ENCODE measurements at regions not wholly inside any gene's neighbourhood (a gene's known extent, or its start where the extent isn't known, plus 50 kb on each side); places are given as distances from the start of the nearest gene placed in this dataset.
"Not testable (repeated sequence)": the region's sequence is repeated elsewhere in the genome, so short reads cannot be mapped to it uniquely, and the experiment has no call there.

DNA sequence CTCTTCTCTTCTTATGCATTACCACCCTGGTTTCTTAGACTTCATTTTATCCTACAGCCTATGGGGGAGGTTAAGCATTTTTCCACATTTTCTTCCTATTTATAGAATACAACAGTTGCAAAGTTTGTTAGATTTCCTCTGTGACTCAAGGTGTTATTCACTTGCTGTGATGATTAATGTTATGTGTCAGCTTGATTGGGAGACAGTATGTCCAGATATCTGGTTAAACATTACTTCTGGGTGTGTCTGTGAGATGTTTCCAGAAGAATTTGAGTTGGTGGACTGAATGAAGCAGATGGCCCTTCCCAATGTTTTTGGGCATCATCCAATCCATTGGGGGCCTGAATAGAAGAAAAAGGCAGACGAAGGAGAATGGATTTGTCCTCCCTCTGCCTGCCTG lies 131.3 kb downstream of the C6orf118 start:
- H3K27ac ChIP-seq = peak overlapping the region; percentile 86
- peak; percentile 50 for DNase-seq (ENCODE audit: low read depth, low spot score)

DNA sequence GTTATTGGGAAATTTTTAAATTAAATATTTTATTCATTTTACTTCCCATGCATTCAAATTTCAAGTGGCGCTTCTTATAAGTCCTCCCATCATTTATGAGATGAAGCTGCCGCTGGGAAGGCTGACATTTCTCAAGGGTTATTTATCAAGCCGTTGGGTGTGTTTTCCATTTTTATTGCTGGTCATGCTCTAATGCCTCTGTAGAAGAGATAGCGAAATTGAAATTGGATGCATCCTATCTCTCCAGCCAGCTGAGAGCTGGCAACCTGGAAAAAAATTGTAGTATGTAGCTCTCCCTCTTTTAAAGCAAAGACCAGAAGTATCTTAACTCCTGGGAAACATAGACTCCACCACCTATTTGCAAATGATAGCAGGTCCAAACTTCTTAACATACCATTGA lies 135.9 kb downstream of the C6orf118 start:
- no peak overlapping the region for H3K27ac ChIP-seq
- no peak for DNase-seq (ENCODE audit: low read depth, low spot score)

- no peak for DNase-seq (ENCODE audit: low read depth, low spot score)
- H3K27ac ChIP-seq = no peak overlapping the region
Observed at GRCh38 chr6:165167861-165168260, 141.5 kb downstream of the C6orf118 start.

DNA sequence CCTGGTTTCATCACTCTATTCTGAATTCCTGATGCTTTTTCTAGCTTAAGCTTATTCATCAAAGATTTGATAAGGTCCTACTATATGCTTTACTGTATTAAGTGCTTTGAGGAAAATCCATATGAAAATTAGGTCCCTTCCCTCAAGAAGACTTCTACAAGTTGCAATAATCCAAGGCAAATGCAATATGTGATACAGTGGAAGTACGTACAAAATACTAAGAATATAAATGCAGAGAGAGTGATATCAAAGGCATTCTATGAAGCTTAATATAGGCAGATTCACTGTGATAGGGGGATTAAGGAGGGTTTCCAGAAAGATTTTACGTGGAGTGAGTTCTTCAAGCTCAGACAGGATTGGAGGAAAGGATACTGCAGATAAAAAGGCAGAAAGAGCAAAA lies 142.1 kb downstream of the C6orf118 start:
- no peak for DNase-seq (ENCODE audit: low read depth, low spot score)
- no peak overlapping the region for H3K27ac ChIP-seq

DNA sequence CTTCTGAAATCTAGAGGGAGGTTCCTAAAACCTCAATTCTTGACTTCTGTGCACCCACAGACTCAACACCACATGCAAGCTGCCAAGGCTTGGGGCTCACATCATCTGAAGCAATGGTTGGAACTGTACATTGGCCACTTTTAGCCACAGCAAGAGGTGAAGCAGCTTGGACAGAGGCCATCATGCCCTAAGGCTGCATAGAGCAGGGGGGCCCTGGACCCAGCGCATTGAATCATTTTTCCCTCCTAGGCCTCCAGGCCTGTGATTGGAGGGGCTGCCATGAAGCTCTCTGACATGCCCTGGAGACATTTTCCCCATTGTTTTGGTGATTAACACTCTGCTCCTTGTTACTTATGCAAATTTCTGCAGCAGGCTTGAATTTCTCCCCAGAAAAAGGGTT lies 145.9 kb downstream of the C6orf118 start:
- DNase-seq (ENCODE audit: low read depth, low spot score) = no peak

GRCh38 chr6:165159460-165159859 lies 149.9 kb downstream of the C6orf118 start:
- no peak for DNase-seq (ENCODE audit: low read depth, low spot score)
- H3K27ac ChIP-seq = no peak overlapping the region

More for the DNA sequence above, 145.9 kb downstream of the C6orf118 start:
- no peak overlapping the region for H3K27ac ChIP-seq

- no peak for DNase-seq (ENCODE audit: low read depth, low spot score)
Observed at GRCh38 chr6:165146456-165146855, 162.9 kb downstream of the C6orf118 start.

GRCh38 chr6:165135889-165136288 lies 173.5 kb downstream of the C6orf118 start:
- no peak for DNase-seq (ENCODE audit: low read depth, low spot score)
- no peak overlapping the region for H3K27ac ChIP-seq

More at GRCh38 chr6:165146456-165146855, 162.9 kb downstream of the C6orf118 start:
- H3K27ac ChIP-seq = no peak overlapping the region

GRCh38 chr6:165129086-165129485 lies 180.3 kb downstream of the C6orf118 start:
- H3K27ac ChIP-seq = no peak overlapping the region
- DNase-seq (ENCODE audit: low read depth, low spot score) = no peak

- H3K27ac ChIP-seq = not testable (repeated sequence)
Observed at GRCh38 chr6:165127743-165128142, 181.7 kb downstream of the C6orf118 start.

DNA sequence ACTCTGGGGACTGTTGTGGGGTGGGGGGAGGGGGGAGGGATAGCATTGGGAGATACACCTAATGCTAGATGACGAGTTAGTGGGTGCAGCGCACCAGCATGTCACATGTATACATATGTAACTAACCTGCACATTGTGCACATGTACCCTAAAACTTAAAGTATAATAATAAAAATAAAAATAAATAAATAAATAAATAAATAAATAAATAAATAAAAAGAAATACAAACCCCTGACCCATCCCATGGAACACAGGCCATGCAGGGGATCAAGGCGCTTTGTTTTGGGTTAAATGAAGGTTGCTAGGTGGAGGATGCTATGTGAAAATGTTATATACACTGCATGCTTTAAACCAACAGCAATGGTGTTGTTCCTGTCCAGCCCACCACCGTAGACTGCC lies 184.7 kb downstream of the C6orf118 start:
- H3K27ac ChIP-seq; DNase-seq (ENCODE audit: low read depth, low spot score): not testable (repeated sequence)

More at GRCh38 chr6:165127743-165128142, 181.7 kb downstream of the C6orf118 start:
- not testable (repeated sequence) for DNase-seq (ENCODE audit: low read depth, low spot score)

- peak overlapping the region; percentile 11 for H3K27ac ChIP-seq
- DNase-seq (ENCODE audit: low read depth, low spot score) = no peak
Observed at GRCh38 chr6:165119231-165120020, 190.0 kb downstream of the C6orf118 start.

DNA sequence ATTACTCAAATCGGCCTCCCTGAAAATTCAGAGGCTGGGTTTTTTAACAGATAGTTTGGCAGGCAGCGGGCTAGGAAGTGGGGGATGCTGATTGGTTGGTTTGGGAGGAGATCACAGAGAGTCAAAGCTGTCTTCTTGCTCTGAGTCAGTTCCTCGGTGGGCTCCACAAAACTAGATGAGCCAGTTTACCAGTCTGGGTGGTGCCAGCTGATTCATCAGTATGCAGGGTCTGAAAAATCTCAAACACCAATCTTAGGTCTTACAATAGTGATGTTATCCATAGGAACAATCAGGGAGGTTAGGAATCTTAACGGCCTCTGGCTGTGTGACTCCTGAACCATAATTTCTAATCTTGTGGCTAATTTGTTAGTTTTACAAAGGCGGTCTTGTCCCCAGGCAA lies 190.7 kb downstream of the C6orf118 start:
- no peak for DNase-seq (ENCODE audit: low read depth, low spot score)
- H3K27ac ChIP-seq = peak overlapping the region; percentile 11

DNA sequence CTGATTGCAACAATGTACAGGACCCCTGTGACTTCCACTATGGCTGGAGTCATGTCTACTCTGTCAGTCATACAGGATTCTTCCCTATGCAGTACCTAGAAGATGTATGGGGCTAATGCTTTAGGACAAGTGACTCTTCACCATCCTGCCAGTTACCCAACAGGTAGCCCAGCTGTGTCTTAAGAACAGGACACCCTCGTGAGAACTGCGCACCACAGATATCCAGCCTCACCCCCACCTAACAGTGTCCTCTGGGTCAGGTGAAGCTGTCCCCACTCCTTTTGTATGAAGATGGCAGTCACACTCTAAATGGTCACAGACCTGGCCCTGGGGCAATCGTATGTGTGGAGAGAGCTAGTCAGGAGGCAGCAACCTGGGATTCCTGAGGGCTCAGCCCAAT lies 191.6 kb downstream of the C6orf118 start:
- no peak overlapping the region for H3K27ac ChIP-seq
- DNase-seq (ENCODE audit: low read depth, low spot score) = no peak

- no peak for DNase-seq (ENCODE audit: low read depth, low spot score)
- H3K27ac ChIP-seq = no peak overlapping the region
Observed at GRCh38 chr6:165117121-165117520, 192.3 kb downstream of the C6orf118 start.

GRCh38 chr6:165110860-165111259 lies 198.5 kb downstream of the C6orf118 start:
- no peak overlapping the region for H3K27ac ChIP-seq
- DNase-seq (ENCODE audit: low read depth, low spot score) = no peak

DNA sequence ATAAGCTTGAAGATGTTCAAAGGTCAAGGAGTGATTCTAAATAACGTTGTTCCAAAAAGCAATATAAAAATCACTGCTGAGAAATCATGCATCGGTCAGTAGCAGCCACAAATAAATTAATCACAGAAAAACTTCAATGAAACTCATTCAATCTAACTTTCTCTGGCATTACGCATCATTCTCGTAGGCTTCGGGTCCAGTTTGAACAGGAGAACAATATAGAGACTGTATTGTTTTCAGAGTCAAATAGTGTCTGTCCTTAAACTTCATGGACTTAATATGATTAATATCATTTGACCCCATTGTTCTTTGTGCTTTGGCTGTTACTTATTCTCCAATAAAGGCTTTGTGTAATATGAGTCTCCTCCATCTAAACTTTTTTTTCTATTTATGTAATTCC lies 200.4 kb downstream of the C6orf118 start:
- no peak for DNase-seq (ENCODE audit: low read depth, low spot score)
- no peak overlapping the region for H3K27ac ChIP-seq

- DNase-seq (ENCODE audit: low read depth, low spot score) = peak; percentile 97
- peak overlapping the region; percentile 86 for H3K27ac ChIP-seq
Observed at GRCh38 chr6:165106261-165106660, 203.1 kb downstream of the C6orf118 start.

DNA sequence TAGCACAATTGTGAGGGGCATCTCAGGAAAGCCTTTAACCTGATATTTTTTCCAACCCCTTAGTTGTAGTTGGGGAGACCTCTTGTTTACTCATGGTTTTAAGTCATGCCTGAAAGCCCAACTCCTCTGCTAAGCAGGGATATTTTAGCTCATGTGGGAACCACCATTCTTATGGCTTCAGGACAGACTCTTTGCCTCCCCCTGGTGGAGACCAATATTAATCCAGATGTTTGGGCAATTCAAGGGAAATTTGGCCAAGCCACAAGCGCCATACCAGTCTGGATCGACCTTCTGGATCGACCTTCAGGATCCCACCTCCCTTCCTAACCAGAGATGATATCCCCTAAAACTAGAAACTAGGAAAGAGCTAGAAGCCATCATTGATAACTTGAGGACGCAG lies 211.2 kb downstream of the C6orf118 start:
- DNase-seq (ENCODE audit: low read depth, low spot score) = no peak

GRCh38 chr6:165096868-165097267 lies 212.5 kb downstream of the C6orf118 start:
- H3K27ac ChIP-seq = no peak overlapping the region
- DNase-seq (ENCODE audit: low read depth, low spot score) = no peak

More for the DNA sequence above, 211.2 kb downstream of the C6orf118 start:
- H3K27ac ChIP-seq = no peak overlapping the region

DNA sequence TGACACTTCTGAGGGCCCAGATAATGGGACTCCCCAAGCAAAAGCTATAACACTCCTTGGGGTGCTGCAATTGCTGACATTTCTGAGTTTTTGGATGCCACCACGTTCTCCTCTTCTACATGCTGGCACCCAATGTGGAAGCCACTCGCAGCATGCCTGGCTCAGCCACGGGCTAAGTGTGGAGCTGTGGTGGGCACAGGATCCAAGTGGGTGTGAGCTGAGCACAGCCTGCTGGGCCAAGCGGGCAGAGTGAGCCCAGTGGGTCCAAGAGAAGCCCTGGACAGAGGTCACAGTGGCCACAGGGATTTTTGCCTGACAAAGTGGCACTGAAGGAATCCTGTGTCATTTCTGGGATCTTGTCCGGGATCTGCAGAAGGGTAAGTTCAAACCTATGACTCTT lies 213.2 kb downstream of the C6orf118 start:
- H3K27ac ChIP-seq = no peak overlapping the region
- no peak for DNase-seq (ENCODE audit: low read depth, low spot score)

Data from epithelial cell of prostate (primary cell).